CD4-positive, alpha-beta T cell (primary cell): ENCODE measurements at regions not wholly inside any gene's neighbourhood (a gene's known extent, or its start where the extent isn't known, plus 50 kb on each side); places are given as distances from the start of the nearest gene placed in this dataset.

Experiments used
- ATAC-seq: fragments of 200-7000 bp; cut with Tn5 transposase; one replicate; pipeline ENCODE4 v1.10.0; 2022; ENCODE audit warnings: mild to moderate bottlenecking; ENCODE audit not compliant: poor library complexity
- CTCF ChIA-PET: fragments of 350-600 bp; sonication (Branson Sonifier 250); formaldehyde crosslinking; loops from one replicate; lab custom pipeline; 2021; ENCODE audit warnings: antibody characterized with exemption, inconsistent platforms; lab: Charles Lee
- POLR2A ChIA-PET: fragments of 350-600 bp; sonication (Branson Sonifier 250); formaldehyde crosslinking; loops from one replicate; lab custom pipeline; 2021; ENCODE audit warnings: antibody characterized with exemption, inconsistent platforms; lab: Charles Lee
- DNase-seq, 14 experiments: peaks; one replicate each; pipeline ENCODE4 v3.0.0-alpha.2; 2013 to 2020; ENCODE audit warnings: mixed read lengths in 2 of 14
- H3K27ac ChIP-seq, 2 donors: one replicate each; pipeline versions ENCODE4 v1.5.1 to v1.7.0; 2013; ENCODE audit warnings: low read length in 2 of 2, low read depth in 1 of 2, mild to moderate bottlenecking in 1 of 2
- H3K27me3 ChIP-seq, 2 experiments: 1 replicate in 1 of 2; 2 replicates in 1 of 2; pipeline versions ENCODE4 v1.6.1 to v1.7.0; 2013; ENCODE audit warnings: low read length in 2 of 2, control low read depth in 1 of 2, mild to moderate bottlenecking in 1 of 2, moderate library complexity in 1 of 2; ENCODE audit not compliant: insufficient read depth in 2 of 2, control insufficient read depth in 1 of 2
- H3K36me3 ChIP-seq: one replicate; pipeline ENCODE4 v1.6.1; 2013; ENCODE audit warnings: low read length, control low read depth; ENCODE audit not compliant: insufficient read depth
- H3K4me1 ChIP-seq: one replicate; pipeline ENCODE4 v1.6.1; 2013; ENCODE audit warnings: low read length, control low read depth; ENCODE audit not compliant: insufficient read depth
- H3K4me3 ChIP-seq: one replicate; pipeline ENCODE4 v1.5.1; 2013; ENCODE audit warnings: mild to moderate bottlenecking, low read length, moderate library complexity
- H3K9me3 ChIP-seq, 2 experiments: 1 replicate in 1 of 2; 2 replicates in 1 of 2; pipeline versions ENCODE4 v1.6.1 to v1.7.0; 2013; ENCODE audit warnings: low read length in 2 of 2, mild to moderate bottlenecking in 2 of 2, control low read depth in 1 of 2, moderate library complexity in 1 of 2; ENCODE audit not compliant: control insufficient read depth in 1 of 2, insufficient read depth in 1 of 2
- H3K27ac Mint-ChIP-seq: one replicate; pipeline ENCODE4 v1.8.0; 2020; ENCODE audit warnings: mixed read lengths
- H3K27me3 Mint-ChIP-seq: one replicate; pipeline ENCODE4 v1.8.0; 2021; ENCODE audit warnings: mixed read lengths
- H3K36me3 Mint-ChIP-seq: one replicate; pipeline ENCODE4 v1.8.0; 2021; ENCODE audit warnings: low read depth, mixed read lengths
- H3K4me1 Mint-ChIP-seq: one replicate; pipeline ENCODE4 v1.8.0; 2021; ENCODE audit warnings: low read depth, mixed read lengths
- H3K4me3 Mint-ChIP-seq: one replicate; pipeline ENCODE4 v1.8.0; 2020; ENCODE audit warnings: mild to moderate bottlenecking, mixed read lengths
- H3K9me3 Mint-ChIP-seq: one replicate; pipeline ENCODE4 v1.8.0; 2020; ENCODE audit warnings: mixed read lengths
- intact Hi-C, 2 experiments: fragments of 100-400 bp; cut with DNase I in 1 of 2; cut with micrococcal nuclease in 1 of 2; formaldehyde crosslinking; loops; one replicate each; pipeline versions ENCODE4 v1.15.1 to v1.9.0; 2023 to 2025; cut with DNase I, micrococcal nuclease
- TF ChIP-seq, protein P1 (sequence below): fragments of 200-600 bp; IDR thresholded peaks from one replicate; pipeline ENCODE4 v1.8.0; 2022; ENCODE audit warnings: antibody characterized with exemption, mild to moderate bottlenecking

DNA sequence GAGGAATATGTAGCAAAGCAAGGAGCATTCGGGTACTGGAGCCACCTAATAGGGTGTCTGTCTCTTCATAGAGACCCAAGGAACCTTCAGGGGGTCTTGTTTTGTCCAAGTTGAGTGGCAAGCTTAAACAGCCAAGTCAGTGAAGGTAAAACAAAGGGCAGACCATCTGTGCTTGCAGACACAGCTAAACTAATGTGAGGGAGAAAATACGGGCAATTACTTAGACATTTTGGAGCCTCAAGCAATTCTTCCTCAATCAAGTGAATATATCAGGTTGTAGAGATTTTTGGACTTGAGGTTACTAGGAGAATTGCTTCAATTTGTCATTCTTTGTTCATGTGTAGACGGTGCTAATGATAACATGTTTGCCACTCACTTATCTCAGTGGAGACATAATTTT lies 148.2 kb upstream of the ARHGAP20 start:
- no peak overlapping the region for H3K4me3 Mint-ChIP-seq
- no peaks in the 10 kb centered on the region for H3K4me1 Mint-ChIP-seq
- H3K27ac ChIP-seq, result no peak overlapping the region
- DNase-seq, result no peak
- ATAC-seq, result no peak
- H3K4me1 ChIP-seq, result no peaks in the 10 kb centered on the region
- ChIA-PET POLR2A (no interaction called here), CTCF (no interaction called here)
- intact Hi-C loops, result no loop called here
- no peaks in the 10 kb centered on the region for H3K36me3 Mint-ChIP-seq
- no peaks in the 10 kb centered on the region for H3K9me3 ChIP-seq
- TF ChIP-seq, protein P1, sequence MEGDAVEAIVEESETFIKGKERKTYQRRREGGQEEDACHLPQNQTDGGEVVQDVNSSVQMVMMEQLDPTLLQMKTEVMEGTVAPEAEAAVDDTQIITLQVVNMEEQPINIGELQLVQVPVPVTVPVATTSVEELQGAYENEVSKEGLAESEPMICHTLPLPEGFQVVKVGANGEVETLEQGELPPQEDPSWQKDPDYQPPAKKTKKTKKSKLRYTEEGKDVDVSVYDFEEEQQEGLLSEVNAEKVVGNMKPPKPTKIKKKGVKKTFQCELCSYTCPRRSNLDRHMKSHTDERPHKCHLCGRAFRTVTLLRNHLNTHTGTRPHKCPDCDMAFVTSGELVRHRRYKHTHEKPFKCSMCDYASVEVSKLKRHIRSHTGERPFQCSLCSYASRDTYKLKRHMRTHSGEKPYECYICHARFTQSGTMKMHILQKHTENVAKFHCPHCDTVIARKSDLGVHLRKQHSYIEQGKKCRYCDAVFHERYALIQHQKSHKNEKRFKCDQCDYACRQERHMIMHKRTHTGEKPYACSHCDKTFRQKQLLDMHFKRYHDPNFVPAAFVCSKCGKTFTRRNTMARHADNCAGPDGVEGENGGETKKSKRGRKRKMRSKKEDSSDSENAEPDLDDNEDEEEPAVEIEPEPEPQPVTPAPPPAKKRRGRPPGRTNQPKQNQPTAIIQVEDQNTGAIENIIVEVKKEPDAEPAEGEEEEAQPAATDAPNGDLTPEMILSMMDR, result no peak
- H3K36me3 ChIP-seq, result no peaks in the 10 kb centered on the region
- H3K27ac Mint-ChIP-seq, result no peak overlapping the region
- H3K4me3 ChIP-seq, result no peak overlapping the region
- H3K27me3 ChIP-seq, result no peaks in the 10 kb centered on the region
- no peaks in the 10 kb centered on the region for H3K27me3 Mint-ChIP-seq
- H3K9me3 Mint-ChIP-seq, result no peaks in the 10 kb centered on the region

DNA sequence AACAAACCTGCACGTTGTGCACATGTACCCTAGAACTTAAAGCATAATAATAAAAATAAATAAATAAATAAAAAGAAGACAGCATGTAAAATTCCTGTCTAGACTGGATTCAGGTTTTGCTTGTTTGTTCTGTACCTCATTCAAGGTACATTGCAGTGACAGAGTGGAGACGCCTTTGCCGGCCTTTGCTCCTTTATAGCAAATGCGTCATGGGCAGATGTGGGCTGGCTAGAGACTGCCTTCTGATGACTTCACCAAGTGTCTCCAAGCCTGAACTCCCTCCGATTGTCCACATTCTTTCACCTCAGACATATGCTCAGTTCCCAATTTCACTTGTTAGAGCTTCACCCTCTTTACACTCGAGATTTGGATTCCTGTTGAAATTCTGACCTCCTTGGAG lies 147.8 kb upstream of the ARHGAP20 start:
- Histone ChIP-seq H3K4me1 (no peaks in the 10 kb centered on the region), H3K27ac (no peak overlapping the region), H3K9me3 (no peaks in the 10 kb centered on the region), H3K36me3 (no peaks in the 10 kb centered on the region), H3K27me3 (no peaks in the 10 kb centered on the region), H3K4me3 (no peak overlapping the region)
- Mint-ChIP-seq H3K4me3 (no peak overlapping the region), H3K27me3 (no peaks in the 10 kb centered on the region), H3K9me3 (no peaks in the 10 kb centered on the region), H3K27ac (no peak overlapping the region), H3K4me1 (no peaks in the 10 kb centered on the region), H3K36me3 (no peaks in the 10 kb centered on the region)
- POLR2A ChIA-PET, result no interaction called here
- CTCF ChIA-PET, result no interaction called here
- TF ChIP-seq, protein P1, result no peak
- intact Hi-C loops, result no loop called here
- no peak for DNase-seq
- ATAC-seq, result no peak

DNA sequence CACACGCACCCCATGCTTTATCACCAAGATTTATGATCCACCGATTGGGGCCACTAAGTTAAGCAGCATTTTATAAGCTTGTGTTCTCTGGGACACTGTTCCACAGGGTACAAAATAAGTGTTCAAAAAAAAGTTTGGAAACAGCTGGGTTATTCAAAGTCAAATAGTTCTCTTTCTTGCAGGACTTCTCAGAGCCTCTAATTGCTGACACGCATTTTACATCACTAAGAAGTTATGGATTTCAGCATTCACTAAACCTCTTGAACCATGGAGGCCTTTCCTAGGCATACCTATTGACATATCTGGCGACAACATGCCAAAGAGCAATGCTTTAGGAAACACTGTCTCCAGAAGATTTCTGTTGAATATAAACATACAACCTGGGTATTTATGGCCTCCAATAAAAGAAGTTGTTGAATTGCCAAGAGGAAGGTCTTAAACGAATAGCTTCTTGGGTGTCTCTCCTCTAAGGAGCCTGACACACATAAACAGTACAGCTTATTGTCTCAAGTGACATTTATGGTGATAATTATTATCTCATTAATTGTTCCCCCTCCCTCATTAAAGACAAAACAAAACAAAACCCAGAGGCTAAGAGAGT lies 147.1 kb upstream of the ARHGAP20 start:
- TF ChIP-seq, protein P1, result no peak
- H3K27me3 ChIP-seq, result no peaks in the 10 kb centered on the region

More for the DNA sequence above, 147.1 kb upstream of the ARHGAP20 start:
- Histone ChIP-seq H3K36me3 (no peaks in the 10 kb centered on the region), H3K4me1 (no peaks in the 10 kb centered on the region), H3K9me3 (peaks cover 0 to under 1% of the 10 kb centered on the region in 2 experiments), H3K27ac (no peak overlapping the region), H3K4me3 (no peak overlapping the region)
- Mint-ChIP-seq H3K4me1 (no peaks in the 10 kb centered on the region), H3K36me3 (no peaks in the 10 kb centered on the region), H3K27ac (no peak overlapping the region), H3K27me3 (no peaks in the 10 kb centered on the region), H3K4me3 (no peak overlapping the region), H3K9me3 (no peaks in the 10 kb centered on the region)
- intact Hi-C loops, result no loop called here
- ChIA-PET CTCF (no interaction called here), POLR2A (no interaction called here)
- no peak for DNase-seq
- no peak for ATAC-seq
